Spleen (tissue), 11 donors: ENCODE measurements at regions not wholly inside any gene's neighbourhood (a gene's known extent, or its start where the extent isn't known, plus 50 kb on each side); places are given as distances from the start of the nearest gene placed in this dataset.

ENCODE experiments used
- DNase-seq: peaks from one replicate; pipeline ENCODE4 v3.0.0-alpha.2; 2020
- H3K27ac ChIP-seq, 8 donors: fragments of 200-600 bp; sonication (generic) in 7 of 8; 1 replicate in 4 of 8; 2 replicates in 4 of 8; pipeline versions ENCODE4 v1.5.0 to v1.8.0; 2016 to 2021; ENCODE audit warnings: inconsistent platforms in 4 of 8, mild to moderate bottlenecking in 4 of 8, moderate library complexity in 1 of 8
- H3K27me3 ChIP-seq, 7 donors: fragments of 200-600 bp; sonication (generic) in 6 of 7; replicated peaks in 1 of 7; 1 replicate in 4 of 7; 2 replicates in 3 of 7; pipeline versions ENCODE4 v1.5.0 to v1.8.0; 2016 to 2021; ENCODE audit warnings: inconsistent platforms in 3 of 7, mild to moderate bottlenecking in 1 of 7
- H3K36me3 ChIP-seq, 6 donors: fragments of 200-600 bp; sonication (generic) in 5 of 6; 1 replicate in 4 of 6; 2 replicates in 2 of 6; pipeline versions ENCODE4 v1.5.0 to v1.8.0; 2016 to 2021; ENCODE audit warnings: inconsistent platforms in 2 of 6
- H3K4me1 ChIP-seq, 6 donors: fragments of 200-600 bp; sonication (generic) in 5 of 6; 1 replicate in 3 of 6; 2 replicates in 3 of 6; pipeline versions ENCODE4 v1.5.0 to v1.8.0; 2016 to 2021; ENCODE audit warnings: inconsistent platforms in 3 of 6
- H3K4me3 ChIP-seq, 8 donors: fragments of 200-600 bp; sonication (generic) in 7 of 8; 1 replicate in 4 of 8; 2 replicates in 4 of 8; pipeline versions ENCODE4 v1.5.0 to v1.8.0; 2016 to 2021; ENCODE audit warnings: inconsistent platforms in 4 of 8, mild to moderate bottlenecking in 4 of 8, moderate library complexity in 2 of 8
- H3K9me3 ChIP-seq, 8 donors: fragments of 200-600 bp; sonication (generic) in 7 of 8; 1 replicate in 4 of 8; 2 replicates in 4 of 8; pipeline versions ENCODE4 v1.5.0 to v1.8.0; 2016 to 2021; ENCODE audit warnings: inconsistent platforms in 4 of 8
- CTCF ChIP-seq, 11 experiments: fragments of 200-600 bp in 7 of 11; fragments of 450-650 bp in 4 of 11; sonication (generic) in 4 of 11; IDR thresholded peaks in 8 of 11; conservative IDR thresholded peaks in 3 of 11; 1 replicate in 7 of 11; 2 replicates in 4 of 11; pipeline versions ENCODE4 v1.4.0 to v1.8.0; 2016 to 2021; ENCODE audit warnings: antibody characterized with exemption in 11 of 11, inconsistent platforms in 4 of 11, mild to moderate bottlenecking in 1 of 11
- POLR2A ChIP-seq, 3 donors: fragments of 450-650 bp; IDR thresholded peaks; one replicate each; pipeline ENCODE4 v1.5.1; 2017; ENCODE audit warnings: antibody characterized with exemption in 3 of 3, mild to moderate bottlenecking in 1 of 3
- POLR2AphosphoS5 ChIP-seq, 3 donors: sonication (generic); formaldehyde crosslinking; IDR thresholded peaks; one replicate each; pipeline ENCODE4 v1.5.1; 2017; ENCODE audit warnings: antibody characterized with exemption in 3 of 3
- WGBS, 5 donors: extraction: QIAGEN DNeasy Blood & Tissue Kit in 3 of 5; methylation state at CpG; one replicate each; pipeline versions ENCODE4 v1.1.5 to v1.1.7; 2013 to 2018; 5-methylcytosine and 5-hydroxymethylcytosine counted together
- intact Hi-C: fragments of 100-400 bp; cut with DNase I; formaldehyde crosslinking; loops from one replicate; pipeline ENCODE4 v1.15.0; 2023; ENCODE audit warnings: low total_unique reads
- donor health status: healthy with polysubstance abuse.
- donor health status: DM: no; HTN: no; CAD: no; lungs with moderate emphysema.
- donor health status: DM: no; HTN: no; CAD: no.
- donor health status: Bipolar disorder and iron deficiency.
- donor health status: healthy.
- donor health status: DM: no; HTN: no; CAD: no.
- donor health status: DM: yes; HTN: yes; CAD: no.

DNA sequence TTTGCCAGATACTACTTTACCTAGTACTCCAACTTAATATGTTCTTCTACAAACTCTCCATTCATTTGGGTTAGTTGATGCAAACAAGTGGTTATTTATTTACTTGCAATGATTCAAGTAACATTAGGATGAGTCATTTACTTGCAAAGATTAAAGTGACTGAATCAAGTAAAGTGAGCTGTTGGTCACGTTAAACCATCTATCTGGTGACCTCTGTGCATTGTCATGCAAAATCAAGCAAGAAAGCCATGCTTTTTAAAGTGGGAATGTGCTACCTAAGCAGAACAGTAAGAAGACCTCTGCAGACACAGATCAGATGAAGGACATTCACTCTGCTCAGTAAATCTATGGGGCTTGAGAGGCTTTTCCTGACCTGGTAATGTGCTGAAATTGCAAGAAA is 254.7 kb downstream of the LRRIQ3 start:
- Histone ChIP-seq H3K4me1 (no peaks in the 10 kb centered on the region), H3K4me3 (no peak overlapping the region), H3K27me3 (no peaks in the 10 kb centered on the region), H3K27ac (no peak overlapping the region), H3K36me3 (no peaks in the 10 kb centered on the region), H3K9me3 (no peaks in the 10 kb centered on the region)
- TF ChIP-seq POLR2A (IDR thresholded peaks at IDR 0.05) (no peak), CTCF (IDR thresholded peaks at IDR 0.05 in 8 of 11, conservative IDR thresholded peaks at IDR 0.05 in 3 of 11) (no peak), POLR2AphosphoS5 (IDR thresholded peaks at IDR 0.05) (no peak)
- intact Hi-C loops = no loop called here
- no peak for DNase-seq
- 11 to 14% (median 13%) methylated on average over 1 of the region's 1 CpG for WGBS, 5 donors

- Histone ChIP-seq H3K4me3 (no peak overlapping the region), H3K27me3 (no peaks in the 10 kb centered on the region), H3K27ac (no peak overlapping the region), H3K36me3 (no peaks in the 10 kb centered on the region), H3K4me1 (no peaks in the 10 kb centered on the region), H3K9me3 (no peaks in the 10 kb centered on the region)
- DNase-seq = no peak
- intact Hi-C loops = no loop called here
- WGBS, 5 donors = 75 to 92% (median 84%) methylated on average over 1 of the region's 1 CpG
- TF ChIP-seq CTCF (IDR thresholded peaks at IDR 0.05 in 8 of 11, conservative IDR thresholded peaks at IDR 0.05 in 3 of 11) = no peak
- TF ChIP-seq POLR2AphosphoS5 (IDR thresholded peaks at IDR 0.05) = no peak
- no peak for TF ChIP-seq POLR2A (IDR thresholded peaks at IDR 0.05)
Measured at GRCh38 chr1:73930293-73930692, 267.7 kb downstream of the LRRIQ3 start.

DNA sequence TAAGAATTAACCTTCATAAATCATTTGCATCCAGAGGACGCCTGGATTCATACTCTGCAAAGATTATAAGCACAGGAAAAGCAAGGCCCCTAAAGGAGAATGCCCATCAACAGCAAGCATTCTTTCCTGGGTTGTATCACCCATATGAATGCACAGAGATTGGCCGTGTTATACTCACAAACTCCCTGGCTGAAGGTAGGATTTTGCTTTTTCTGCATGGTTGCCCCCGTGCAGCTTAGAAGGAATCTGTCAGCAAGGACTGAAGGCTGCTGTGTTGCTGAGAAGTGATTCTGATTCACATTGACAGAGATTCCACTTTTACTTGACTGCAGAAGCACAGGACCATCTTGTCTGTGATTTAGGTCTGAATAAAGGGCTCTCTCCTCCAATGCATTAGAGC is 283.0 kb downstream of the LRRIQ3 start:
- TF ChIP-seq CTCF (IDR thresholded peaks at IDR 0.05 in 8 of 11, conservative IDR thresholded peaks at IDR 0.05 in 3 of 11) (no peak), POLR2AphosphoS5 (IDR thresholded peaks at IDR 0.05) (no peak), POLR2A (IDR thresholded peaks at IDR 0.05) (no peak)
- H3K9me3 ChIP-seq = peaks cover 0 to 31% (median 21%) of the 10 kb centered on the region in 8 donors
- intact Hi-C loops = no loop called here
- H3K27ac ChIP-seq = no peak overlapping the region
- no peaks in the 10 kb centered on the region for H3K36me3 ChIP-seq
- 55 to 71% (median 59%) methylated on average over 3 of the region's 3 CpGs for WGBS, 5 donors
- H3K4me3 ChIP-seq = no peak overlapping the region
- H3K27me3 ChIP-seq = no peaks in the 10 kb centered on the region
- no peaks in the 10 kb centered on the region for H3K4me1 ChIP-seq
- DNase-seq = no peak

DNA sequence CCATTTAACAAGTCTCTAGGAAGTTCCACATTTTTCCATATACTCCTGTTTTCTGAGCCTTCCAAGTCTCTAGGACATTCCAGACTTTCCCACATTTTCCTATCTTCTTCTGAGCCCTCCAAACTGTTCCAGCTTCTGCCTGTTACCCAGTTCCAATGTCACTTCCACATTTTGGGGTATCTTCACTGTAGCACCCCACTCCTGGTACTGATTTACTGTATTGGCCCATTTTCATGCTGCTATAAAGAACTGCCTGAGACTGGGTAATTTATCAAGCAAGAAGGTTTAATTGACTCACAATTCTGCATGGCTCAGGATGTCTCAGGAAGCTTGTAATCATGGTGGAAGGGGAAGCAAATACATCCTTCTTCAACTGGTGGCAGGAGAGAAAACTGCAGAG is 285.0 kb downstream of the LRRIQ3 start:
- no peak overlapping the region for H3K4me3 ChIP-seq
- no peak for TF ChIP-seq POLR2A (IDR thresholded peaks at IDR 0.05)
- no peak for TF ChIP-seq POLR2AphosphoS5 (IDR thresholded peaks at IDR 0.05)
- TF ChIP-seq CTCF (IDR thresholded peaks at IDR 0.05 in 8 of 11, conservative IDR thresholded peaks at IDR 0.05 in 3 of 11) = no peak
- H3K4me1 ChIP-seq = no peaks in the 10 kb centered on the region
- DNase-seq = no peak
- no peaks in the 10 kb centered on the region for H3K27me3 ChIP-seq
- intact Hi-C loops = no loop called here
- H3K27ac ChIP-seq = no peak overlapping the region
- H3K9me3 ChIP-seq = peaks cover 0 to 31% (median 21%) of the 10 kb centered on the region in 8 donors
- no peaks in the 10 kb centered on the region for H3K36me3 ChIP-seq
